Kidney (tissue), 13 donors: ENCODE measurements at regions not wholly inside any gene's neighbourhood (a gene's known extent, or its start where the extent isn't known, plus 50 kb on each side); places are given as distances from the start of the nearest gene placed in this dataset.

Experiments used
- DNase-seq, 5 donors: peaks; one replicate each; pipeline ENCODE4 v3.0.0-alpha.2; 2013 to 2020
- FAIRE-seq: peaks from 2 replicates; lab custom pipeline; 2012; peaks lifted over from hg19 to GRCh38; lab: Jason Lieb, UNC
- H3K27ac ChIP-seq, 2 donors: one replicate each; pipeline ENCODE4 v1.7.0; 2013; ENCODE audit warnings: low read depth in 2 of 2, low read length in 2 of 2, inconsistent platforms in 1 of 2
- H3K27me3 ChIP-seq: one replicate; pipeline ENCODE4 v1.7.1; 2013; ENCODE audit warnings: low read length, inconsistent platforms; ENCODE audit not compliant: control insufficient read depth, insufficient read depth
- H3K36me3 ChIP-seq, 3 donors: one replicate each; pipeline versions ENCODE4 v1.7.0 to v1.7.1; 2013; ENCODE audit warnings: low read length in 3 of 3, control low read depth in 1 of 3, inconsistent platforms in 1 of 3; ENCODE audit not compliant: insufficient read depth in 3 of 3, control insufficient read depth in 2 of 3
- H3K4me1 ChIP-seq, 3 donors: one replicate each; pipeline versions ENCODE4 v1.7.0 to v1.7.1; 2013; ENCODE audit warnings: low read length in 3 of 3, inconsistent platforms in 1 of 3, low read depth in 1 of 3; ENCODE audit not compliant: control insufficient read depth in 2 of 3, insufficient read depth in 2 of 3
- H3K4me3 ChIP-seq, 3 donors: one replicate each; pipeline versions ENCODE4 v1.7.0 to v1.8.1; 2013; ENCODE audit warnings: low read length in 3 of 3, control low read depth in 1 of 3, inconsistent platforms in 1 of 3
- H3K9ac ChIP-seq, 3 donors: one replicate each; pipeline versions ENCODE4 v1.7.0 to v1.7.1; 2013; ENCODE audit warnings: low read length in 3 of 3, control low read depth in 1 of 3, inconsistent platforms in 1 of 3
- H3K9me3 ChIP-seq, 3 donors: one replicate each; pipeline versions ENCODE4 v1.7.0 to v1.7.1; 2013; ENCODE audit warnings: low read length in 3 of 3, control low read depth in 1 of 3, inconsistent platforms in 1 of 3; ENCODE audit not compliant: control insufficient read depth in 2 of 3, insufficient read depth in 1 of 3
- intact Hi-C: fragments of 100-400 bp; cut with DNase I; formaldehyde crosslinking; loops from one replicate; pipeline ENCODE4 v1.11.1; 2022
- TF ChIP-seq, protein P1 (sequence below): IDR thresholded peaks from 3 replicates; pipeline ENCODE4 v1.5.1; 2012; ENCODE audit warnings: mild to moderate bottlenecking, moderate library complexity, borderline replicate concordance; ENCODE audit not compliant: insufficient read depth; ENCODE audit errors: extremely low read depth
- donor health status: control.
- donor health status: control.
- donor health status: control.
- donor health status: control.
- donor health status: control.
- donor health status: DM: yes; HTN: yes; CAD: no.
- donor health status: Normal renal cell carcinoma (clear cell type).

DNA sequence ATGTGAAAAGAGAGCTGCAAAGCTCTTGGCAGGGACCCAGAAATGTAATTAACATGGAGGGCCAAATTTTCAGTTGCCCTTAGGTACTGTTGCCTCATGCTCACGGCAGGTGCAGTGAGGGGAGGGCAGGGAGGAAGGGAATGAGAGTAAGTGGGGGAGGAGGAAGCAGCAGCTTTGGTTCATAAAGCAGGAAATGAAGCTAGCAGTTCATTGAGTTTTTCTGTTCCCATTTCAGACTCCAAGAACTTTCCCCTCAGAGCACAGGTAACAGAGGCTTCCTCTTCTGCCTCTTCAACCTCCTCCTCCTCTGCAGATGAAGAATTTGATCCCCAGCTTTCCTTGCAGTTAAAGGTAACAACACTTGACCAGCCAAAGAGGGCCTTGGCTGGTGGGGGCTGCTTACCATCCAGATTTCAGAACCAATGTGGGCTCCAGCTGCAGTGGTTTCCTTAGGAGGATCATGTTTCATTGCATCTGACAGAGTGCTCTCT is 57.9 kb upstream of the PARVA start:
- no peaks in the 10 kb centered on the region for H3K27me3 ChIP-seq
- TF ChIP-seq, protein P1, sequence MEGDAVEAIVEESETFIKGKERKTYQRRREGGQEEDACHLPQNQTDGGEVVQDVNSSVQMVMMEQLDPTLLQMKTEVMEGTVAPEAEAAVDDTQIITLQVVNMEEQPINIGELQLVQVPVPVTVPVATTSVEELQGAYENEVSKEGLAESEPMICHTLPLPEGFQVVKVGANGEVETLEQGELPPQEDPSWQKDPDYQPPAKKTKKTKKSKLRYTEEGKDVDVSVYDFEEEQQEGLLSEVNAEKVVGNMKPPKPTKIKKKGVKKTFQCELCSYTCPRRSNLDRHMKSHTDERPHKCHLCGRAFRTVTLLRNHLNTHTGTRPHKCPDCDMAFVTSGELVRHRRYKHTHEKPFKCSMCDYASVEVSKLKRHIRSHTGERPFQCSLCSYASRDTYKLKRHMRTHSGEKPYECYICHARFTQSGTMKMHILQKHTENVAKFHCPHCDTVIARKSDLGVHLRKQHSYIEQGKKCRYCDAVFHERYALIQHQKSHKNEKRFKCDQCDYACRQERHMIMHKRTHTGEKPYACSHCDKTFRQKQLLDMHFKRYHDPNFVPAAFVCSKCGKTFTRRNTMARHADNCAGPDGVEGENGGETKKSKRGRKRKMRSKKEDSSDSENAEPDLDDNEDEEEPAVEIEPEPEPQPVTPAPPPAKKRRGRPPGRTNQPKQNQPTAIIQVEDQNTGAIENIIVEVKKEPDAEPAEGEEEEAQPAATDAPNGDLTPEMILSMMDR = no peak
- H3K36me3 ChIP-seq = no peaks in the 10 kb centered on the region
- no peak overlapping the region for H3K4me3 ChIP-seq
- FAIRE-seq = no peak
- peaks cover 0 to 8% (median 4%) of the 10 kb centered on the region in 3 donors for H3K4me1 ChIP-seq
- intact Hi-C loops = no loop called here
- no peak overlapping the region for H3K27ac ChIP-seq
- peak in 4 of 5 donors; percentile 81 to 92 (median 84) for DNase-seq
- H3K9ac ChIP-seq = no peak overlapping the region
- H3K9me3 ChIP-seq = peaks cover 0 to 6% (median 2%) of the 10 kb centered on the region in 3 donors

DNA sequence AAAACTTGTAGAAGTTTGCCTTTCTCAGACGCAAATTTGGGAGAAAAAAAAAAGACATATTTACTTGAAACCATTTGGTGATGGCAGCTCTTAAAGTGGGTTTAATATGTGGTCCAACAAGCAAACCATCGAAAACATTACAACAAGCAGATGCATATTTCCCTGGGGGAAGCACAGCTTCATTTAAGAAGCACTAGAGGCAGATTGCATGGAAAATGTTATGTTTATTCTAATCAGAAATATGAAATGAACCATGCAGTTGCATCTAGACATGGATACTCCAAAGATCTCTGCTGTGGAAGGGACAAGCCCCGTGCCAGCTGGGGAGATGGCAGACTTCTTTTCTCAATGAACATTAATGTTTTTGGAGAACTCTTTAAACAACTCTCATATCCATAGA is 57.4 kb upstream of the PARVA start:
- no peak overlapping the region for H3K4me3 ChIP-seq
- peaks cover 0 to 6% (median 2%) of the 10 kb centered on the region in 3 donors for H3K9me3 ChIP-seq
- TF ChIP-seq, protein P1 = no peak
- H3K4me1 ChIP-seq = peaks cover 0 to 8% (median 4%) of the 10 kb centered on the region in 3 donors
- no peaks in the 10 kb centered on the region for H3K27me3 ChIP-seq
- no peak overlapping the region for H3K27ac ChIP-seq
- H3K36me3 ChIP-seq = no peaks in the 10 kb centered on the region
- no peak overlapping the region for H3K9ac ChIP-seq
- DNase-seq = no peak
- FAIRE-seq = no peak
- intact Hi-C loops = loop anchor here (10.0 kb wide), 1 partner anchor 575 kb away; no protein-coding TSS in a partner anchor

DNA sequence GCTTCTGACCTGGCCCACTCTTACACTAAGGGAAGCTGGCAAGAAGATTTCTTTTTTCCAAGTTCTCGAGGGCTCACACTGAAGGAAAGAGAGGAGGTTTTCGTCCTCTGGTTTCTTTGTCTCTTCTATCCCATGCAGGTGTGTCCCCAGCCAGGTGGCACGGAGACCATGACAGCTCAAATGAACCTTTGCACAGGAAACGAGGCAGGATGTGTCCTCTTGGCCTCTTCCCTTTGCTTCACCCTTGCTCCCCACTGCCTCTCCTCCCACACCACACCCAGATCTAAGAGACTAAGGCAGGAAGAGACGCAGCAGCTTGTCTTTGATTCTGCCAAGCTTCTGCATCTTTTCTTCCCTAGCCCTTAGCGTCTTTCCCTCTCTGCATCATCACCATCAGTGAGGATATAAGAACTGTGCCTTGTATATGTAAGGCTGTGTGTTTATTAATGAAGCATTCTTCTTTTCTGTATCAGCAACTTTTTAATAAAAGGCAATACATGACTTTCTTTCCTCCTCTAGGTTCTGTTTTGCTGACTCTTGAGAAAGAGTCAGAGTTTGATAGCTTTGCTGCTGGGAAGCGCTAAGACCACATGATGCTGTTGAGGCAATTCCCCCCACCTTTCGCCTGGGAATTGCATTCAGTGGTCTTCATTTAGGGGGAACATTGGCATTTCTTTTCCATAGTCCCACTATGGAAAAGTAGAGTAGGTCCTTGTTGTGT is 56.0 kb upstream of the PARVA start:
- TF ChIP-seq, protein P1 = no peak
- intact Hi-C loops = loop anchor here (10.0 kb wide), 1 partner anchor 573 kb away; no protein-coding TSS in a partner anchor
- H3K4me1 ChIP-seq = peaks cover 0 to 8% (median 4%) of the 10 kb centered on the region in 3 donors
- H3K27me3 ChIP-seq = no peaks in the 10 kb centered on the region
- FAIRE-seq = no peak
- H3K4me3 ChIP-seq = no peak overlapping the region
- H3K36me3 ChIP-seq = no peaks in the 10 kb centered on the region
- no peak overlapping the region for H3K27ac ChIP-seq
- H3K9me3 ChIP-seq = no peaks in the 10 kb centered on the region
- no peak overlapping the region for H3K9ac ChIP-seq
- no peak for DNase-seq
